ENCODE measurements at regions not wholly inside any gene's neighbourhood (a gene's known extent, or its start where the extent isn't known, plus 50 kb on each side); places are given as distances from the start of the nearest gene placed in this dataset.

DNA sequence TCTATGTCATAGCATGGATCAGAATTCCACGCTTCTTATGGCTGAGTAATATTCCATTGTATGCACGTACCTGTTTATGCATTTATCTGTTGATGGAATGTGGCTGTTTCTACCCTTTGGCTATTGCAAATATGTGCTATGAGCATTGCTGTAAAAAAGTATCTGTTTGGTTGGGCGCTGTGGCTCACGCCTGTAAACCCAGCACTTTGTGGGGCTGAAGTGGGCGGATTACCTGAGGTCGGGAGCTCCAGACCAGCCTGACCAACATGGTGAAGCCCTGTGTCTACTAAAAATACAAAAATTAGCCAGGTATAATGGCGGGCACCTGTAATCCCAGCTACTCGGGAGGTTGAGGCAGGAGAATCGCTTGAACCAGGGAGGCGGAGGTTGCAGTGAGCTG is 182.4 kb downstream of the BCAS1 start:
- H4K20me1 ChIP-seq (ENCODE audit: insufficient read depth, low read length) = no peaks in the 10 kb centered on the region
- H3K4me1 ChIP-seq (ENCODE audit: control insufficient read depth, insufficient read depth, low read length) = peaks cover 11% of the 10 kb centered on the region; the same call in 1 of the 2 replicates
- no peak overlapping the region for H3K56ac ChIP-seq (ENCODE audit: extremely low read depth, insufficient read depth, low read length)
- no peak overlapping the region for H3K9ac ChIP-seq (ENCODE audit: low read depth, low read length)
- H3K9me1 ChIP-seq (ENCODE audit: insufficient read depth, low read length) = peaks cover 13% of the 10 kb centered on the region
- H3K27me3 ChIP-seq (ENCODE audit: control insufficient read depth, insufficient read depth, low read length) = no peaks in the 10 kb centered on the region
- H3K36me3 ChIP-seq (ENCODE audit: control insufficient read depth, insufficient read depth, low read length) = no peaks in the 10 kb centered on the region
- no peak overlapping the region for H3K4me3 ChIP-seq (ENCODE audit: insufficient read depth, low read depth, low read length)
- in situ Hi-C loops (cut with MboI; ENCODE audit: low sequenced_read_pairs) (no loop called here), dilution Hi-C loops (cut with HindIII; ENCODE audit: low sequenced_read_pairs, unreplicated experiment) (no loop called here), intact Hi-C loops (cut with micrococcal nuclease) (no loop called here)
- no peak for TF ChIP-seq FOS (IDR thresholded peaks at IDR 0.05; ENCODE audit: low read depth, low read length)
- TF ChIP-seq CHD1 (IDR thresholded peaks at IDR 0.05; ENCODE audit: low read depth, low read length) = no peak
- no peak for TF ChIP-seq SMC3 (IDR thresholded peaks at IDR 0.05; ENCODE audit: low read depth, low read length)
- TF ChIP-seq RAD21 (IDR thresholded peaks at IDR 0.05; ENCODE audit: low read length) = no peak
- TF ChIP-seq MAFK (IDR thresholded peaks at IDR 0.05; ENCODE audit: low read depth, low read length) = no peak
- no peak for TF ChIP-seq CEBPB (IDR thresholded peaks at IDR 0.05; ENCODE audit: low read depth, low read length)
- TF ChIP-seq, protein P1, sequence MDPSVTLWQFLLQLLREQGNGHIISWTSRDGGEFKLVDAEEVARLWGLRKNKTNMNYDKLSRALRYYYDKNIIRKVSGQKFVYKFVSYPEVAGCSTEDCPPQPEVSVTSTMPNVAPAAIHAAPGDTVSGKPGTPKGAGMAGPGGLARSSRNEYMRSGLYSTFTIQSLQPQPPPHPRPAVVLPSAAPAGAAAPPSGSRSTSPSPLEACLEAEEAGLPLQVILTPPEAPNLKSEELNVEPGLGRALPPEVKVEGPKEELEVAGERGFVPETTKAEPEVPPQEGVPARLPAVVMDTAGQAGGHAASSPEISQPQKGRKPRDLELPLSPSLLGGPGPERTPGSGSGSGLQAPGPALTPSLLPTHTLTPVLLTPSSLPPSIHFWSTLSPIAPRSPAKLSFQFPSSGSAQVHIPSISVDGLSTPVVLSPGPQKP (IDR thresholded peaks at IDR 0.05; ENCODE audit: borderline replicate concordance, low read depth, low read length) = no peak
- TF ChIP-seq MXI1 (IDR thresholded peaks at IDR 0.05; ENCODE audit: borderline replicate concordance, low read depth, low read length) = no peak
- TF ChIP-seq RFX5 (IDR thresholded peaks at IDR 0.05; ENCODE audit: low read depth, low read length) = no peak
- TF ChIP-seq POLR2A (IDR thresholded peaks at IDR 0.05; ENCODE audit: low read depth, low read length) = no peak
- TF ChIP-seq MAZ (IDR thresholded peaks at IDR 0.05; ENCODE audit: borderline replicate concordance, low read depth, low read length) = no peak
- no peak for TF ChIP-seq RCOR1 (IDR thresholded peaks at IDR 0.05; ENCODE audit: insufficient replicate concordance, low read length)
- TF ChIP-seq, protein P2, sequence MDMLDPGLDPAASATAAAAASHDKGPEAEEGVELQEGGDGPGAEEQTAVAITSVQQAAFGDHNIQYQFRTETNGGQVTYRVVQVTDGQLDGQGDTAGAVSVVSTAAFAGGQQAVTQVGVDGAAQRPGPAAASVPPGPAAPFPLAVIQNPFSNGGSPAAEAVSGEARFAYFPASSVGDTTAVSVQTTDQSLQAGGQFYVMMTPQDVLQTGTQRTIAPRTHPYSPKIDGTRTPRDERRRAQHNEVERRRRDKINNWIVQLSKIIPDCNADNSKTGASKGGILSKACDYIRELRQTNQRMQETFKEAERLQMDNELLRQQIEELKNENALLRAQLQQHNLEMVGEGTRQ (IDR thresholded peaks at IDR 0.05; ENCODE audit: low read depth, low read length) = no peak
- POLR2A ChIA-PET (ENCODE audit: unreplicated experiment) = no interaction called here
- H4K91ac ChIP-seq (ENCODE audit: insufficient read depth, low read depth, low read length) = no peak overlapping the region
- H2AFZ ChIP-seq (replicated peaks; ENCODE audit: low read length, poor library complexity) = no peak overlapping the region
- WGBS, 2 experiments (ENCODE audit: extremely low coverage in 2 of 2, insufficient read length in 1 of 2) = 92% methylated on average over 5 of the region's 10 CpGs; no CpG with 5 or more reads in 1 of the 2 experiments
- H2BK20ac ChIP-seq (ENCODE audit: low read depth, low read length) = no peak overlapping the region
- no peak overlapping the region for H3K27ac ChIP-seq (ENCODE audit: insufficient read depth, low read length)
- peaks cover 9% of the 10 kb centered on the region; the same call in 1 of the 2 replicates for H3K9me3 ChIP-seq (ENCODE audit: control insufficient read depth, insufficient read depth, low read length)
- no peak overlapping the region for H4K8ac ChIP-seq (ENCODE audit: low read depth in 2 of 2, low read length in 2 of 2)
- no peak overlapping the region for H2AK5ac ChIP-seq (ENCODE audit: low read depth, low read length)
- no peaks in the 10 kb centered on the region for H3K79me1 ChIP-seq (ENCODE audit: low read depth in 1 of 2, low read length in 2 of 2)
- H3K4ac ChIP-seq (ENCODE audit: low read depth, low read length) = no peak overlapping the region
- no peak overlapping the region for H3K4me2 ChIP-seq (ENCODE audit: low read depth, low read length)
- no peak overlapping the region for H2BK120ac ChIP-seq (ENCODE audit: low read depth, low read length)
- H2BK5ac ChIP-seq (ENCODE audit: low read depth, low read length, poor library complexity, severe bottlenecking) = no peak overlapping the region
- ATAC-seq (ENCODE audit: low read depth) (no peak), DNase-seq (no peak)
- no peak overlapping the region for H2AK9ac ChIP-seq (replicated peaks; ENCODE audit: low read depth, low read length, poor library complexity)
- H3K23ac ChIP-seq (ENCODE audit: low read depth, low read length) = no peak overlapping the region
- CTCF ChIA-PET = no interaction called here
- no peak overlapping the region for H3K18ac ChIP-seq (ENCODE audit: low read depth, low read length)
- BruUV-seq (replicated peaks) = no TSS peak
- H4K5ac ChIP-seq (ENCODE audit: low read depth, low read length) = no peak overlapping the region
- no peak overlapping the region for H3K14ac ChIP-seq (replicated peaks; ENCODE audit: low read depth, low read length)
- H2BK15ac ChIP-seq (ENCODE audit: low read depth, low read length) = no peak overlapping the region

Data from IMR-90 (cell line).